Stimulated activated naive CD8-positive, alpha-beta T cell treated with anti-CD3 and anti-CD28 coated beads, Interleukin-15, Interleukin-2, amounts not matched to agents 100 U/mL and 50 U/mL, for 24 hours (primary cell): ENCODE measurements at regions not wholly inside any gene's neighbourhood (a gene's known extent, or its start where the extent isn't known, plus 50 kb on each side); places are given as distances from the start of the nearest gene placed in this dataset.
"Not testable (repeated sequence)": the region's sequence is repeated elsewhere in the genome, so short reads cannot be mapped to it uniquely, and the experiment has no call there.

Experiments used
- ATAC-seq: fragments of 150-1000 bp; cut with Tn5 transposase; one replicate; pipeline ENCODE4 v1.10.0; 2021
- DNase-seq: peaks from one replicate; pipeline ENCODE4 v3.0.0; 2021

DNA sequence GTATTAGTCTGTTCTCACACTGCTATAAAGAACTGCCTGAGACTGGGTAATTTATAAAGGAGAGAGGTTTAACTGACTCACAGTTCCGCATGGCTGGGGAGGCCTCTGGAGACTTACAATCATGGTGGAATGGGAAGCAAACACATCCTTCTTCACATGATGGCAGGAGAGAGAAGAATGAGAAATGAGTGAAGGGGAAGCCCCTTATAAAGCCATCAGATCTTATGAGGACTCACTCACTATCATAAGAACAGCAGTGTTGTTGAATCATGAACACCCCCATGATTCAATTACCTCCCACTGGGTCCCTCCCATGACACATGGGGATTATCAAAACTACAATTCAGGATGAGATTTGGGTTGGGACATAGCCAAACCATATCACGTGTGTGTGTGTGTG is 1764.4 kb upstream of the SEL1L start:
- not testable (repeated sequence) for DNase-seq, ATAC-seq

DNA sequence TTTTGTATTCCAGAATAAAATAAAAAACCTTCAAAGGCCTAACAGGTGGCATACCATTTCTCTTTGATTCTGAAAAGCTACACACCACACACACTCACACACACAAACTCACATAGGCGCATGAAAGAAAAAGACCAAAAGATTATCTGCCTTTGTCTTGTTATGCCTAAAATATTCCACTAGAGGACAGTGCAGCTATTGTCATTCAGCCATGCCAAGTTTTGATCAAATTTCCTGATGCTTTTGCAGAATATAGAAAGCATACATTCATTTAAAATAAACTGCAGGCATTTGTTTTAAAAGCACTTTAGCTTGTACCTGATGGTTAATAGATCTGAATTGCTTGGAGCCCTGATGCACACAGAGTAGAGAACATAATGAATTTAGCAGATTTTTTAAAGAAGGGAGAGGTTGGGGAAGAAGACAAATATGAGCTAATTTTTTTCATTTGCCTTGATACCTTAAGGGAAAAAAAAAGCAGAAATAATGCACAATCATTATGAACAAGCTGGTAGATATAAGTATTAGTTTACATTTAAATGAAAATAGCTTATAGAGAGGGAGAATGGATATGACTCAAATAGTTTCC is 1766.9 kb upstream of the SEL1L start:
- ATAC-seq (no peak), DNase-seq (no peak)

DNA sequence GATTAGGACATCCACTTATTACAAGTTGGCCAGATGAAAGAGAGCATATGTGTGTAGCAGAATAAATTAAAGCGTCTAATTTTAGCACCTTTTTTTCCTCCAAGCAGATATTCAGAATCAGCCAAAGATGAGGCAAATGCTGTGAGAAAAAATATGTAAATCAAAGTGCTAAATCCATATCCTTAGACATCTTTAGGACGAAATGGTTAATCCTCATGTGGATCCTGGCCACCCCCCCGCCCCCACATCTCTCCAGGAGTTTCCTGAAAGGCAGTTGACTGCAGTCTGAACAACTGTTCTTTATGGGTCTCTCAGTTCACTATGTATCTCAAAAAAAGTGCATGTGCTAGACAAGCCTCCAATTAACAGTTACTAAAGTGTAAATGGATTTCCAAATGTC is 1768.1 kb upstream of the SEL1L start:
- ATAC-seq (no peak), DNase-seq (no peak)

DNA sequence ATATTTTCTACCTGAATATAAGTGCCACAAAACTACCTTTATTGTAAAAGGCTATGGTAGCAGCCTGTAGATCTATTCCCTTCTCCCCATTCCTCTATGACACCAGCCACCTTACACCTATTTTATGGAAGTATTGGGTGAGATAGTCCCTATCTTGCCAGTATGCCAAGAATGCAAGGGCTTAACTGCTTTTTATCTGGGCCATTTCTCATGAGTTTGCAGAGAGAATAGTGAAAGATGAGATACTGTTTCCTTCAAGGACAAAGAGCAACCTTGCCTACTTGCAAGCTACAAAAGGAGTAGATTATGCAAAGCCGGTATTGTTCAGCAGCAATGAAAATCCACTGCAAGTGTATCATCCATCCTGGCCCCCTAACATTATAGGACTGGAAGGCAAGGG is 1775.6 kb upstream of the SEL1L start:
- ATAC-seq, result no peak
- DNase-seq, result no peak

DNA sequence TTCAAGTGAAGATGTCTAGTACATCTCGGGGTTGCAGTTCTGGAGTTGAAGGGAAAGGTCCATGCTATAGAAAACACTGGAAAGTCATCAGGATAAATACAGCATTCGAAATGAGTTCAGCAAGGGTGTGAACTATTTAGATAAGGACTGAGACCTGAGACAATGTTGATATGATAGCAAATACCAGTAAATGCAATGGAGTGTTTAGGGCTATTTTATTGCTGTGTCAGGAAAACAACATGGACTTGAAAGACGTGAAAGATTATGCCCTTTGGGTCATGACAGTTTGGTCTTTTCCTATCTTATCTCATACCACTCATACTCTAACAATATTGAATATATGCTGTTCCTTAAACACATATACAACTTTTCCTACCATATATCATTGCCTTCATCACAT is 1776.2 kb upstream of the SEL1L start:
- DNase-seq, result no peak
- no peak for ATAC-seq

DNA sequence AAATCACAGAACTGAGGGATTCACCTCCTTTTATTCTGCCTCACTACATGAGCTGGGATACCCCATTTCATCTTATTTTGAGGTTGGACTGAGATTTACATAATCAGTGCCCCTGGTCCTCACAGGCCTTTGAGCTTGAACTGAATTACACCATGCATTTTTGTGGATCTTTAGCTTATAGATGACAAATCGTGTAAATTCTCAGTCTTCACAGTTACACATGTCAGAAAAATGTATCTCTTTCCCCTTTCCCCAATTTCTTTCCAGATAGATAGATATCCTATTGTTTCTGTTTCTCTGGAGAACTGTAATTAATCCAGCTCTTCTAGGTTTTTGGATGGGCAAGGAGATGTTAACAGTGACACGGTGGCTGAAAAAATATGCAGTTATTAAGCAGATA is 1778.9 kb upstream of the SEL1L start:
- no peak for ATAC-seq

DNA sequence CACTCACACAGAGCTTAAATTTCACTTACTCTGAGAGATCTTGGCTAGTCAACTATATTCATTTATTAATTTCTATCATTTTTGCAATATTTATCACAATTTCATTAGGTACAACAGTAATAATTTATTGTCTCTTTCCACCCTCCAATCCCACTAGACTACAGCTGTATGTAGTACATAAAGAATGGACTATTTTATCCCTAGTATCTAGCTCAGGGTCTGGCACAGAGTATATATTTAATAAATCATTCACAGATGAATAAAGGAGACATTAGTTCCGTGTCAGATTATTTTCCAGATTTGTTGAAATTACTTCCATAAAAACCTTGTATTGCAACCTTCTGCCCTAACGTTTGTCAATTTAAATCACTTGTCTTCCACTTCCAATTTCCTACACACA is 1781.1 kb upstream of the SEL1L start:
- ATAC-seq, result no peak
- no peak for DNase-seq

More for the DNA sequence above, 1778.9 kb upstream of the SEL1L start:
- no peak for DNase-seq

DNA sequence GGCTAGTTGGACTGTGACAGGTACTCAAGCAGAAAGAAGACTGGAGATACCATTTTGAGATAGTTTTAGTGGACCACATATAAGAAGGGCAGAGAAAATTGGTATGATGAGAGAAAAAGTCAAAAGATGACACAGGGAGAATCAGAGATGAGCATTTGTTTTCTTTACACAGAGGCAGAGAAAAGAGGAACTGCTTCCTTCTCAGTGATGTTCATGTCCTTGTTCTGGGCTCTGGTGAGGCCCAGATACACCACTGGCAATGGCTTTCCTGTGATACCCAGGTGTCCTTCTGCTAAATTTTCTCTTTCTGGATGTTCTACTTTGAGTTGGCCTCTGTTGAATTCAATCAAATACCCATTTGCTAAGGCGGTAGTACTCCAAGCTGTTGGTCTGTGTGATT is 1782.7 kb upstream of the SEL1L start:
- no peak for DNase-seq
- no peak for ATAC-seq

DNA sequence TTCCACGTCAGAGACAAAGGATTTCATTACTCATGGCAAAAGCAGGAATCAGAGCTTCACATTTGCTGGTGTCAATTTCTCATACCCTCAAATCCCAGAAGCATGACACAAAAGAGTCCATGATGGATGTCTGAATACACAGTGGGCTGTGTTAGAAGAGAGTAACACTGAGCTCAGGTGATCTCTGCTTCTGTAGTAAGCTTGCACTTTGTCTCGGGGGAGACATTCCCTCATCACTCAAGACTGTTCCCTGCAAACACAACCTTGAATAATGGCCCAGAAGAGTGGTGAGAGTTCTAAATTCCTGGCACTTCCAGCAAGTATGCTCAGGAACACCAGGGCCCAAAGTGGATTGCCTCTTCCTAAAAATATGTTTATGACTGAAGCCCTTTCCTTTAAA is 1787.2 kb upstream of the SEL1L start:
- no peak for ATAC-seq

DNA sequence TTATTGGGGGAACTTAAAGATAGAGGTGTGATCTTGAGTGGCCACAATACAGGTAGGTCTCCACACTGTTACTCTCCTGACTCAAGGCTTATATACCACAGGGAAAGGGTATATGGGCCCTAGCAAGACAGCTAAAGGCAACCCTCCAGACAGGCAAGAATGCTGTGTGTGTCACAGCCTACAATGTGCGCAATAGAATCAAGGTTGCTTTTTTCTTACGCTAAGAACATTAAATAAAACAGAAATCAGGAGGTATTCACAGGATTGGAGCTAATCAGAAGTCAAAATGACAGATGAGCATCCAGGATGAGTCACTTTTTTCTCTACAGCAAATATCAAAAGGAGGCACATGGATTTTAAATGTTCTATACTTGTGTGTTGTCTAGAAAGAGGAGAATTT is 1797.9 kb upstream of the SEL1L start:
- ATAC-seq, result no peak

More for the DNA sequence above, 1787.2 kb upstream of the SEL1L start:
- no peak for DNase-seq

DNA sequence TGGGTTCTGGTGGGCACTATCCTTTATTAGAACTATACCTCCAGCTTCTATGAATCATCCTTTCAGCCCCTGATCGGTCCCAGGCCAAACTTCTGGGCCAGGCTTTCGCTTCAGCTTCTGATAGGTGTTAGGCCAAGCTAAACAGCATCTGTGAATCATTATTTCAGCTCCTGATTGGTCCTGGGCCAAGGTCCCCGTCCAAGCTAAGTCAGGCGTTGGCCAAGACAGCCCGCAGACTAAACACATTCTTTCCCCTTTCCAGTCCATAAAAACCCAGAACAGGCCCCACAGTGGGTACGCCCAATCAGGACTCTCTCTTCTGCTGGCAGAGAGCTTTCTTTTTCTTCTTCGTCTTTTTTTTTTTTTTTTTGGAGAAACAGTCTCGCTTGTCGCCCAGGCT is 1808.9 kb upstream of the SEL1L start:
- ATAC-seq, result no peak
- DNase-seq, result no peak

More for the DNA sequence above, 1797.9 kb upstream of the SEL1L start:
- DNase-seq, result no peak

DNA sequence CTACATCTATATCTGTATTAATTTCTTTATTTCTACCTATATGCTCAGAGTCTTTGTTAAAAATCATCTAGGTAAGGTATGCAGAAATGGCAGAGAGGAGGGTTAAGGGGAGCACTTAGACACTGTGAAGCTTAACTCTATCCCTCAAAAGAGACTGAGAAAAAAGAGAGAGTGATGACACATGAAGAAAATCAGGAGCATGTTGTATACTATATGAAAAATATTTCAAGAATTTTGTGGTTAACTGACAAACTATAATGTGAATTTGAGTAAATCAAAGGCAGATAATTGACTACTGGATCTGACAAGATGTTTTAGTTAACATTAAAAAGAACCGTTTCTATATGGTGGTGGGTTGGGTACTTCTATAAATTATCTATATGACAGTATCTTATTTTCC is 1814.2 kb upstream of the SEL1L start:
- no peak for DNase-seq
- ATAC-seq, result no peak

DNA sequence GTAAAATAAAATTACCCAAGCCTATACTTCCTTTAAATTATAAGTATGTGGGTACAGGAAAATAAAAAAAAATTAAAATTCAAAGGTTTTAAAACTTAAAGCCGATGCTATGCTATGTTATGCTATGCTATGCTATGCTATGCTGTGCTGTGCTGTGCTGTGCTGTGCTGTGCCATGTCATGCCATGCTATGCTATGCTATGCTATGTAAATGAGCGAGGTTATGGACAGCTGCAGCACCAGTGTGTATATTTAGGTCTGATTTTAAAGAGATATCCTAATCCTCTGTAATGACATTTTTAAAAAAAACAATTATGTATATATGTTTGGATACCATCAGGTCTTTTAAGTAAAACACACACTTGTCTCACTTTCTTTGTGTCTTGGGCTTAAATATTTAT is 1822.0 kb upstream of the SEL1L start:
- DNase-seq, result no peak
- no peak for ATAC-seq

DNA sequence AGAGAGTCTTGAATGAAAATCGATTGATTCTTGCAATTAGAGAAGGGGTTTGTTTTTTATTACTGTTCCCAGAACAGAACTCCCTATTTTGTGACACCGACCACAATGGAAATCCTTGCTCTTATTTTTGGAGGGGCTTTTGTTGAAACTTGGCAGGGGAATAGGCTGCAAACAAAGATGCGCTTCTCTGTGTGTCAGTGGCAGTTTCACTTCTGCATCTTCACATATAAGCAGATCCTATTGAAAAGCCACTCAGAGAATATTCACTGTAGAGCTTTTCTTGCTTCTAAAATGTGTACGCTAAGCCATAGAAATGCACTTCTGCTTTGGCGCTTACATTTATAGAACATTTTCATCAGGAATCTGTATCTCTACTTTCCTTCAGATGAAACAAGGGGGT is 1822.4 kb upstream of the SEL1L start:
- no peak for ATAC-seq

DNA sequence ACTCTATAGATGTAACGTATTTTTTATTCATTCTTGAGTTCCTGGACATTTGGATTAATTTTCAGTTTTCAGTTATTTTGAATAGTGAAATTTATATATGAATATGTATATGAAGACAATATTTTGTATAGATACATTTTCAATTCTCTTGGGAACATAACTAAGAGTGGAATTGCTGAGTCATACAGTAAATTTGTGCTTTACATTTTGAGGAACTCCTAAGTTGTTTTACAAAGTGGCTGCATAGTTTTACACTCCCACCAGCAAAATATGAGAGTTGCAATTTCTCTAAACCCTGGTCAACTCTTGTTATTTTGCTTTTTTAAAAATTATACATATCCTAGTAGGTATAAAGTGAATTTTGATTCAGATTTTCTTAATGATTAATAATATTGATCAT is 1838.6 kb upstream of the SEL1L start:
- ATAC-seq (no peak), DNase-seq (no peak)

More for the DNA sequence above, 1822.4 kb upstream of the SEL1L start:
- DNase-seq, result no peak

DNA sequence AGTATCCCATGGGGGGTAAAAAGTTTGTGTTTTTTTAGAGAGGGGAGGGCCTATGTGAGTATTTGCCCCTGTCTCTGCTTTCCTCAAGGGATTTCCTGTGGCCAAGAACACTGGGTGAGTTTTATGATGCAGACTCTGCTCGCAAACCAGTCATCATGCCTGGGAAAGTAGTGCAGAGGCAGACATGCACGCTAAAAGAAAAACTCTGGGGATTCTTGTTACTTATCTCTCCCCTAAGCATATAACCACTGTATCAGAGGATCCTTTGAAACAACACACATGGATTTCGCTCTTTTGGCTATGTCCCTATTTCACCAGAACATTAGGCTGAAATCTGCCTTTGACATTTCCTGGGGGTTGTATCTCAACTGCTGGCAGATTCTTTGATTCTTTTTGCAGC is 1845.8 kb upstream of the SEL1L start:
- no peak for DNase-seq
- no peak for ATAC-seq

DNA sequence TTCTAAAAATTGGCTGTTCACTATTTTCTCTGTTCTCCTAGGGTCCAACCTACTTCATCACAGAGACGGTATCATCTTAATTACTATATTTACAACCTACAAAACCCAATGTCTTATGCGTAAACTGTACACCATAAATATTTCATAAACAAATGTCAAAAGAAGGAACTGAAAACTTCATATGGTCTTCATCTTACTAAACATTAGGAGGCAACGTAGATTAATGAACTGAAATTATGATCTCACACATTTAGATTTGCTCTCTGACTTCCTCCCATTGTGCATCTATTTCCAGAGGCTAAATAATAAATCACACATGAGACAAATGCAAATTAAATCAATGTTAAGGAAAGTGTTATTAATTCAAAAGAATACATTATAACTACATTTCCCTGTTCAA is 1850.6 kb upstream of the SEL1L start:
- DNase-seq (no peak), ATAC-seq (no peak)

DNA sequence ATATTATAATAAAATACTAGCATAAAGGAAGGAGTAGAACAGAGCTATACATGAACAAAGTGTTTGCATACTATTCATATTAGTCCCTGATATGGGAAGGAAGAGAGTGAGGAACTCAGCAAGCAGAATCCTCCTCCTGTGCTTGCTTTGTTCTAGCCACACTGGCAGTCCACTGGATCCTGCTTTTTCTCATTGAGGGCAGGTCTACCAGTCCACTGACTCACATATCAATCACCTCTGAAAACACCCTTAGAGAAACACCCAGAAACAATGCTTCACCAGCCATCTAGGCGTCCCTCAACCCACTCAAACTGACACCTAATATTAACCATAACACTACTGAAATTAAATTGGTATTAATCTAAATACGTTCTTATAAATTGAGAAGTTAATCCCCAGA is 1861.7 kb upstream of the SEL1L start:
- DNase-seq (no peak), ATAC-seq (no peak)

DNA sequence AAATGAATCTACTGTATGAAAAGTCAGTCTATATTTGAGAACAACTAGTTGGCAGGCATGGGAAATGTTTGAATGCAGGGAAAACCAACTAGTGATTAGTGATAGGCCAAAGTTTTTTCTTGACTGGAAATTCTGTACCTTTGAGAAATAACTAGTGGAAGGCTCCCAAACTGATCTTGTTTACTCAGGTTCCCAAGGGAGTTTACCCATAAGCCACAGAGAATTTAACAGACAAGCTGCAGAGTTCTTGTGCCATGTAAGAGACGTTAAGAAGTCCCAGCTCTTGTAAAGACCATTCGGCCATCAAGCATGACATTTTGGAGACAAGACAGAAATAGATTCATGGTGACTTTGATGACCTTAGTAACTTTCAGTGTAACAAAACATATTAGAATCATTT is 1882.8 kb upstream of the SEL1L start:
- ATAC-seq (no peak), DNase-seq (no peak)

DNA sequence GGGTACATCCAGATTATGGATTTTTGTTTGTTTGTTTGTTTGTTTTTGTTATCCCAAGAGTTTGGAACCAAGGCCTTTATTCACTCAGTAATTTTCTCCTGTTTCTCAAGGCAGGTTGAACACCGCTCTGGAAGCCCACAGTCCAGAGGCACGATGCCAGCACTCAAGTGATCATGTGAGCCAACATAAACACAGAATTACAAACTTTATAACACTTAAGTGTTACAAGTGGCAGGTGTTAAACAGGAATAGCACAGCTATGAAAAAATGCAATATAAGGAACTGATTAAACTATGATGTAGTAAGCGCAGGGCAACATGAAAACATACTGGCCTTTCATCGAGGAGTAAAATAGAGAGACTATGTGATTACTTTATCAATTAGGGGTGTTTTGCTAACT is 1885.8 kb upstream of the SEL1L start:
- DNase-seq (no peak), ATAC-seq (no peak)

DNA sequence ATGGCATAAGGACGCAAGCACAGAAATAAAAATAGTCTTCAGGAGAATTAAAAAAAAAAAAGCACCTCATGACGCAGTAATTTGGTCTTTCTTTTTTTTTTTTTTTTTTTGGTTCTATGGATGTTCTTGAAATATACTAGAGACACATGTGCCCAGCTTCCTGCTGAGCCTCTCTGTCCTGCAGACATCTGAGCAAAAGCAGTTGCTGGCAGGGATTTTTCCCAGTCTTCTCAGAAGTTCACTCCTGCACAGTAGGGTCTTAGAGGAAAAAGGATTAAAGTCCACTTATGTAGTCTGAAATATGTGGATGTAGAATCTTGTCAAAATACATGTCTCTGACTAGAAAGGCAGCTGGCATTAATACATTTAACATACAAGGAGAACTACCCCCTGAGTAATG is 1888.1 kb upstream of the SEL1L start:
- no peak for ATAC-seq
- DNase-seq, result no peak

DNA sequence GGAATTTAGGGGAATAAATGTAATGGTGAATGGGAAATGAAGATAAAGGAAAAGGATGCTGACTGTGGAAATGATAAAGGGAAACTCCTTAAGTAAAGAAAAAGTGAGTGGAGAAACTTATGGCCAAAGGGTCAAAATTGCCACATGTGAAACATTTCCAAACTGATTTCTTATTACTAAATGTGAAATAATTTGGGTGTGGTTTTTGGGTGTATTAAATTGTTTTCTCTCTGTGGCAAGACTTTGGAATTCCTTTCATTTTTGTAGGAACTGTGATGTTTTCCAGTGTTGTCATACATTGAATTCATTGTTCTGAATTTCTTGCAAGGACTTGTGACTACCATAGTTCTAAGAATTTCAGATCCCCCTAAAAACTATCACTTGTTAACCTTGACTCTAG is 1891.5 kb upstream of the SEL1L start:
- DNase-seq (no peak), ATAC-seq (no peak)

DNA sequence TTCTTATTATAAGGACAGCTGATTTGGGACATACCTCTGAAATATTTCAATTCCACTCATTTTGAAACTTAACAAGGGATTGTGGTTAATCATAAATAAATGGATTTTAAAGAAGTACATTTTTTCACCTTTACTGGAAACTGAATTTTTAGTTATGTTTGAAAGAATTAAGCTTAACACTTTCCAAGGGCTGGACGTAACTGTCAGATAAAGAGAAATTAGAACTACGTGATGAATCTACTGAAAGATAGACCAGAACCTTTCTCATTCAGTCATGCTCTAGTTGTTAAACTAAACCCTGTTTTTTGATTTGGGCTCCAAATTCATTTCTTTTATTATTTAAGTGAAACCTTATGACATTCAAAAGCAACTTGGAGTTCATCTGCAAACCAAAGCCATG is 1892.1 kb upstream of the SEL1L start:
- ATAC-seq (no peak), DNase-seq (no peak)

DNA sequence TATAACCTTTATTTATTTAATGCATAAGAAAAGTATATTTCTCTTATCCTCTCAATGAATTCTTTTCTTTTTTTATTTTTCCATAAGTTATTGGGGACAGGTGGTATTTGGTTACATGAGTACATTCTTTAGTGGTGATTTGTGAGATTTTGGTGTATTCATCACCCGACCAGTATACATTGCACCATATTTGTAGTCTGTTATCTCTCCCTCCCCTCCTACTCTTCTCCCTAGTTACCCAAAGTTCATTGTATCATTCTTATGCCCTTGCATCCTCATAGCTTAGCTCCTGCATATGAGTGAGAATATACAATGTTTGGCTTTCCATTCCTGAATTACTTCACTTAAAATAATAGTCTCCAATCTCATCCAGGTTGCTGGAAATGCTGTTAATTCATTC is 1900.0 kb upstream of the SEL1L start:
- no peak for ATAC-seq
- no peak for DNase-seq

DNA sequence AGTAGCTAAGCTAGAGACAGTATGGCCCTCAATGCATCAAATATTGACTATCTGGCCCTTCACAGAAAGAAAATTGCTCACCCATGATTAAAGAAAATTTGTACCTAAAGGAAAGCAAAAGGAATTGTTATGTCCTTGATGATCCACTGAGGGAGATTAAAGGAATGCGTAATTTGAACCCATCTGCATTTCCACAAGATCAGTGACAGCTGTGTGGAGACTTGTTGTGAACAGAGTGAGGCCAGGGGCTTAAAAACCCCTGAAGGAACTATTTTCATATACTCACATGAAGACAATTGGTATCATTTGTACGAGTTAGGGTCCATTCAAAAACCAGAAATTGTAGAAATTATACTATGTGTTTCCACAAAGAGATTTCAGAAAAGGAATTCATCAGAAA is 1908.1 kb upstream of the SEL1L start:
- ATAC-seq, result no peak
- no peak for DNase-seq
